ENCODE measurements at regions not wholly inside any gene's neighbourhood (a gene's known extent, or its start where the extent isn't known, plus 50 kb on each side); places are given as distances from the start of the nearest gene placed in this dataset.

- dilution Hi-C loops (cut with MboI; ENCODE audit: extremely low pct_ligation_motif_present, low sequenced_read_pairs) = no loop called here
- Histone ChIP-seq H4K20me1 (ENCODE audit: control insufficient read depth, extremely low read depth, insufficient read depth, low read length) (no peaks in the 10 kb centered on the region), H3K4me2 (ENCODE audit: control insufficient read depth, extremely low read depth, insufficient read depth, low read depth, low read length) (no peak overlapping the region), H3K9me1 (ENCODE audit: control insufficient read depth, extremely low read depth, insufficient read depth, low read length) (no peaks in the 10 kb centered on the region), H3K9ac (ENCODE audit: control insufficient read depth, extremely low read depth, insufficient read depth, low read length) (no peak overlapping the region), H3K36me3 (ENCODE audit: control insufficient read depth in 2 of 2, extremely low read depth in 1 of 2, insufficient read depth in 2 of 2, low read length in 2 of 2) (no peaks in the 10 kb centered on the region), H3K27me3 (ENCODE audit: control insufficient read depth, extremely low read depth, insufficient read depth, low read length) (no peaks in the 10 kb centered on the region), H2AFZ (ENCODE audit: control insufficient read depth, low read length) (no peak overlapping the region), H3K27ac (ENCODE audit: control insufficient read depth, insufficient read depth, low read length) (no peak overlapping the region), H3K79me2 (ENCODE audit: control insufficient read depth, insufficient read depth, low read length) (no peaks in the 10 kb centered on the region), H3K9me3 (ENCODE audit: control insufficient read depth, low read depth, low read length) (no peaks in the 10 kb centered on the region), H3K4me1 (ENCODE audit: control insufficient read depth, extremely low read depth, insufficient read depth, low read length) (no peaks in the 10 kb centered on the region), H3K4me3 (ENCODE audit: control insufficient read depth in 2 of 3, extremely low read depth in 1 of 3, insufficient read depth in 2 of 3, low read depth in 1 of 3, low read length in 3 of 3) (no peak overlapping the region)
- FAIRE-seq = no peak
- DNase-seq (ENCODE audit: low read depth, low spot score) = no peak
- TF ChIP-seq EZH2 (IDR thresholded peaks at IDR 0.05; ENCODE audit: low read length) (no peak), CTCF (optimal IDR thresholded peaks at IDR 0.05 in 1 of 3, IDR thresholded peaks at IDR 0.05 in 1 of 3, conservative IDR thresholded peaks at IDR 0.05 in 1 of 3; ENCODE audit: extremely low read depth in 1 of 3, insufficient read depth in 2 of 3, low read length in 3 of 3) (no peak)
These were observed 238.3 kb upstream of the OR4E1 start for GRCh38 chr14:21911877-21912276.

GRCh38 chr14:21910260-21910659, 236.6 kb upstream of the OR4E1 start:
- Histone ChIP-seq H3K27me3 (ENCODE audit: control insufficient read depth, extremely low read depth, insufficient read depth, low read length) (no peaks in the 10 kb centered on the region), H4K20me1 (ENCODE audit: control insufficient read depth, extremely low read depth, insufficient read depth, low read length) (no peaks in the 10 kb centered on the region), H3K9ac (ENCODE audit: control insufficient read depth, extremely low read depth, insufficient read depth, low read length) (no peak overlapping the region), H3K9me3 (ENCODE audit: control insufficient read depth, low read depth, low read length) (no peaks in the 10 kb centered on the region), H2AFZ (ENCODE audit: control insufficient read depth, low read length) (no peak overlapping the region), H3K79me2 (ENCODE audit: control insufficient read depth, insufficient read depth, low read length) (no peaks in the 10 kb centered on the region), H3K9me1 (ENCODE audit: control insufficient read depth, extremely low read depth, insufficient read depth, low read length) (no peaks in the 10 kb centered on the region), H3K36me3 (ENCODE audit: control insufficient read depth in 2 of 2, extremely low read depth in 1 of 2, insufficient read depth in 2 of 2, low read length in 2 of 2) (no peaks in the 10 kb centered on the region), H3K4me1 (ENCODE audit: control insufficient read depth, extremely low read depth, insufficient read depth, low read length) (no peaks in the 10 kb centered on the region), H3K4me2 (ENCODE audit: control insufficient read depth, extremely low read depth, insufficient read depth, low read depth, low read length) (no peak overlapping the region), H3K4me3 (ENCODE audit: control insufficient read depth in 2 of 3, extremely low read depth in 1 of 3, insufficient read depth in 2 of 3, low read depth in 1 of 3, low read length in 3 of 3) (no peak overlapping the region), H3K27ac (ENCODE audit: control insufficient read depth, insufficient read depth, low read length) (no peak overlapping the region)
- DNase-seq (ENCODE audit: low read depth, low spot score) = no peak
- dilution Hi-C loops (cut with MboI; ENCODE audit: extremely low pct_ligation_motif_present, low sequenced_read_pairs) = no loop called here
- FAIRE-seq = no peak
- TF ChIP-seq EZH2 (IDR thresholded peaks at IDR 0.05; ENCODE audit: low read length) (no peak), CTCF (optimal IDR thresholded peaks at IDR 0.05 in 1 of 3, IDR thresholded peaks at IDR 0.05 in 1 of 3, conservative IDR thresholded peaks at IDR 0.05 in 1 of 3; ENCODE audit: extremely low read depth in 1 of 3, insufficient read depth in 2 of 3, low read length in 3 of 3) (no peak)
